ENCODE measurements at regions not wholly inside any gene's neighbourhood (a gene's known extent, or its start where the extent isn't known, plus 50 kb on each side); places are given as distances from the start of the nearest gene placed in this dataset.
"Not testable (repeated sequence)": the region's sequence is repeated elsewhere in the genome, so short reads cannot be mapped to it uniquely, and the experiment has no call there.

- CTCF ChIA-PET: no interaction called here
- ATAC-seq (no peak; the same call in 1 of the 2 replicates), DNase-seq (no peak)
- H3K9ac ChIP-seq (ENCODE audit: low read length): 0 out of 2 replicates have a peak overlapping the region, but pooled peaks have one; percentile 12
- peak overlapping the region; percentile 48 for H3K4me2 ChIP-seq (ENCODE audit: low read length)
- intact Hi-C loops (cut with micrococcal nuclease): no loop called here
- H3K9me3 ChIP-seq (ENCODE audit: low read length): no peaks in the 10 kb centered on the region
- H4K20me1 ChIP-seq (ENCODE audit: low read length): no peaks in the 10 kb centered on the region
- H3K4me3 ChIP-seq (ENCODE audit: low read length): no peak overlapping the region
- no peaks in the 10 kb centered on the region for H3K27me3 ChIP-seq (ENCODE audit: low read length)
- peaks cover 20% of the 10 kb centered on the region for H3K4me1 ChIP-seq (ENCODE audit: insufficient read depth, low read length)
- TF ChIP-seq EZH2 (IDR thresholded peaks at IDR 0.05; ENCODE audit: low read length, unreplicated experiment) (no peak), EZH2phosphoT487 (IDR thresholded peaks at IDR 0.05; ENCODE audit: borderline replicate concordance, low read length) (no peak), CTCF (conservative IDR thresholded peaks at IDR 0.05; ENCODE audit: low read depth, low read length) (no peak)
- no peaks in the 10 kb centered on the region for H3F3A ChIP-seq (ENCODE audit: low read length, unreplicated experiment)
- peak overlapping the region; percentile 69 for H3K27ac ChIP-seq (ENCODE audit: low read length)
- H2AFZ ChIP-seq (ENCODE audit: low read length): no peak overlapping the region
- no peaks in the 10 kb centered on the region for H3K79me2 ChIP-seq (ENCODE audit: low read length)
- POLR2A ChIA-PET (ENCODE audit: unreplicated experiment): no interaction called here
- no peaks in the 10 kb centered on the region for H3K9me2 ChIP-seq (replicated peaks; ENCODE audit: low read length)
- BruUV-seq (replicated peaks): no TSS peak
- no peaks in the 10 kb centered on the region for H3K36me3 ChIP-seq (ENCODE audit: low read depth, low read length)
Measured at GRCh38 chr7:68629-69028, 123.7 kb upstream of the FAM20C start.

GRCh38 chr7:69052-69451, 123.3 kb upstream of the FAM20C start:
- H3K79me2 ChIP-seq (ENCODE audit: low read length); DNase-seq; H3K9me3 ChIP-seq (ENCODE audit: low read length); H3K4me3 ChIP-seq (ENCODE audit: low read length); H3K9ac ChIP-seq (ENCODE audit: low read length); H2AFZ ChIP-seq (ENCODE audit: low read length); H3K9me2 ChIP-seq (replicated peaks; ENCODE audit: low read length); H3F3A ChIP-seq (ENCODE audit: low read length, unreplicated experiment); H3K36me3 ChIP-seq (ENCODE audit: low read depth, low read length); intact Hi-C loops (cut with micrococcal nuclease); H4K20me1 ChIP-seq (ENCODE audit: low read length); H3K27me3 ChIP-seq (ENCODE audit: low read length); BruUV-seq (replicated peaks); CTCF ChIA-PET; POLR2A ChIA-PET (ENCODE audit: unreplicated experiment); H3K4me2 ChIP-seq (ENCODE audit: low read length): not testable (repeated sequence)
- peak overlapping the region; percentile 69 for H3K27ac ChIP-seq (ENCODE audit: low read length)
- peaks cover 20% of the 10 kb centered on the region for H3K4me1 ChIP-seq (ENCODE audit: insufficient read depth, low read length)
- ATAC-seq: peak; percentile 62

- H3K36me3 ChIP-seq (ENCODE audit: low read depth, low read length); intact Hi-C loops (cut with micrococcal nuclease); H3K9me3 ChIP-seq (ENCODE audit: low read length); H3K4me2 ChIP-seq (ENCODE audit: low read length); H3K27ac ChIP-seq (ENCODE audit: low read length); POLR2A ChIA-PET (ENCODE audit: unreplicated experiment); H3F3A ChIP-seq (ENCODE audit: low read length, unreplicated experiment); H3K27me3 ChIP-seq (ENCODE audit: low read length); H3K9me2 ChIP-seq (replicated peaks; ENCODE audit: low read length); H2AFZ ChIP-seq (ENCODE audit: low read length); BruUV-seq (replicated peaks); H4K20me1 ChIP-seq (ENCODE audit: low read length); DNase-seq; H3K4me3 ChIP-seq (ENCODE audit: low read length); CTCF ChIA-PET; H3K9ac ChIP-seq (ENCODE audit: low read length); H3K79me2 ChIP-seq (ENCODE audit: low read length): not testable (repeated sequence)
- peaks cover 20% of the 10 kb centered on the region for H3K4me1 ChIP-seq (ENCODE audit: insufficient read depth, low read length)
- ATAC-seq: peak; percentile 14
Measured at GRCh38 chr7:69499-70123, 122.8 kb upstream of the FAM20C start.

GRCh38 chr7:70207-70606, 122.2 kb upstream of the FAM20C start:
- H3K9ac ChIP-seq (ENCODE audit: low read length); DNase-seq; H3K4me3 ChIP-seq (ENCODE audit: low read length); H3K27ac ChIP-seq (ENCODE audit: low read length); H4K20me1 ChIP-seq (ENCODE audit: low read length); H3K36me3 ChIP-seq (ENCODE audit: low read depth, low read length); POLR2A ChIA-PET (ENCODE audit: unreplicated experiment); intact Hi-C loops (cut with micrococcal nuclease); H3K4me2 ChIP-seq (ENCODE audit: low read length); H3K9me2 ChIP-seq (replicated peaks; ENCODE audit: low read length); H3F3A ChIP-seq (ENCODE audit: low read length, unreplicated experiment); H2AFZ ChIP-seq (ENCODE audit: low read length); H3K27me3 ChIP-seq (ENCODE audit: low read length); BruUV-seq (replicated peaks); H3K9me3 ChIP-seq (ENCODE audit: low read length); H3K79me2 ChIP-seq (ENCODE audit: low read length); CTCF ChIA-PET: not testable (repeated sequence)
- ATAC-seq: peak; percentile 16; the same call in 1 of the 2 replicates
- peaks cover 15% of the 10 kb centered on the region for H3K4me1 ChIP-seq (ENCODE audit: insufficient read depth, low read length)

GRCh38 chr7:70989-71388, 121.4 kb upstream of the FAM20C start:
- H3K9me3 ChIP-seq (ENCODE audit: low read length); ATAC-seq; H4K20me1 ChIP-seq (ENCODE audit: low read length); intact Hi-C loops (cut with micrococcal nuclease); H3K9me2 ChIP-seq (replicated peaks; ENCODE audit: low read length); H2AFZ ChIP-seq (ENCODE audit: low read length); H3K9ac ChIP-seq (ENCODE audit: low read length); H3F3A ChIP-seq (ENCODE audit: low read length, unreplicated experiment); CTCF ChIA-PET; DNase-seq; BruUV-seq (replicated peaks); POLR2A ChIA-PET (ENCODE audit: unreplicated experiment); H3K79me2 ChIP-seq (ENCODE audit: low read length); H3K4me3 ChIP-seq (ENCODE audit: low read length); H3K27me3 ChIP-seq (ENCODE audit: low read length); H3K4me2 ChIP-seq (ENCODE audit: low read length); H3K27ac ChIP-seq (ENCODE audit: low read length); H3K36me3 ChIP-seq (ENCODE audit: low read depth, low read length): not testable (repeated sequence)
- peaks cover 15% of the 10 kb centered on the region for H3K4me1 ChIP-seq (ENCODE audit: insufficient read depth, low read length)
